SK-N-MC (cell line): ENCODE measurements at regions not wholly inside any gene's neighbourhood (a gene's known extent, or its start where the extent isn't known, plus 50 kb on each side); places are given as distances from the start of the nearest gene placed in this dataset.

Experiments
- EZH2 ChIP-seq: fragments of 200-600 bp; sonication (generic); IDR thresholded peaks from one replicate; pipeline ENCODE4 v1.6.1; 2017; ENCODE audit warnings: antibody characterized with exemption
- POLR2AphosphoS5 ChIP-seq: IDR thresholded peaks from 2 replicates; pipeline ENCODE4 v1.6.1; 2012; ENCODE audit warnings: mild to moderate bottlenecking, low read depth, low read length, borderline replicate concordance

- TF ChIP-seq POLR2AphosphoS5 (no peak), EZH2 (no peak)
Observed at GRCh38 chr18:57980573-57981307, 63.3 kb upstream of the NEDD4L start.
